ENCODE measurements at regions not wholly inside any gene's neighbourhood (a gene's known extent, or its start where the extent isn't known, plus 50 kb on each side); places are given as distances from the start of the nearest gene placed in this dataset.
A peak's percentile ranks its signal among the peaks of the same experiment; 100 is the strongest.

GRCh38 chr12:130258863-130259262 is 78.8 kb upstream of the PIWIL1 start:
- no peak for DNase-seq (ENCODE audit: low read depth)

- DNase-seq (ENCODE audit: low read depth), result no peak
Measured at GRCh38 chr12:130263025-130263424, 74.7 kb upstream of the PIWIL1 start.

GRCh38 chr12:130263996-130264395 is 73.7 kb upstream of the PIWIL1 start:
- no peak for DNase-seq (ENCODE audit: low read depth)

GRCh38 chr12:130266751-130267150 is 70.9 kb upstream of the PIWIL1 start:
- DNase-seq (ENCODE audit: low read depth), result no peak

GRCh38 chr12:130280231-130280630 is 57.5 kb upstream of the PIWIL1 start:
- DNase-seq (ENCODE audit: low read depth), result peak; percentile 1

GRCh38 chr12:130280742-130281141 is 56.9 kb upstream of the PIWIL1 start:
- no peak for DNase-seq (ENCODE audit: low read depth)

- no peak for DNase-seq (ENCODE audit: low read depth)
Measured at GRCh38 chr12:130281153-130281799, 56.4 kb upstream of the PIWIL1 start.

- no peak for DNase-seq (ENCODE audit: low read depth)
Measured at GRCh38 chr12:130286041-130286440, 51.6 kb upstream of the PIWIL1 start.

GRCh38 chr12:130286741-130287440 is 50.8 kb upstream of the PIWIL1 start:
- DNase-seq (ENCODE audit: low read depth), result no peak

Data from LHCN-M2 (cell line).